GM12873 (cell line): ENCODE measurements at regions not wholly inside any gene's neighbourhood (a gene's known extent, or its start where the extent isn't known, plus 50 kb on each side); places are given as distances from the start of the nearest gene placed in this dataset.

ENCODE experiments used
- TF ChIP-seq, protein P1 (sequence below): IDR thresholded peaks from 2 replicates; pipeline ENCODE4 v1.5.1; 2012; ENCODE audit warnings: low read depth, mild to moderate bottlenecking, moderate library complexity, low read length, control low read depth; ENCODE audit not compliant: insufficient read depth; ENCODE audit errors: missing control alignments

DNA sequence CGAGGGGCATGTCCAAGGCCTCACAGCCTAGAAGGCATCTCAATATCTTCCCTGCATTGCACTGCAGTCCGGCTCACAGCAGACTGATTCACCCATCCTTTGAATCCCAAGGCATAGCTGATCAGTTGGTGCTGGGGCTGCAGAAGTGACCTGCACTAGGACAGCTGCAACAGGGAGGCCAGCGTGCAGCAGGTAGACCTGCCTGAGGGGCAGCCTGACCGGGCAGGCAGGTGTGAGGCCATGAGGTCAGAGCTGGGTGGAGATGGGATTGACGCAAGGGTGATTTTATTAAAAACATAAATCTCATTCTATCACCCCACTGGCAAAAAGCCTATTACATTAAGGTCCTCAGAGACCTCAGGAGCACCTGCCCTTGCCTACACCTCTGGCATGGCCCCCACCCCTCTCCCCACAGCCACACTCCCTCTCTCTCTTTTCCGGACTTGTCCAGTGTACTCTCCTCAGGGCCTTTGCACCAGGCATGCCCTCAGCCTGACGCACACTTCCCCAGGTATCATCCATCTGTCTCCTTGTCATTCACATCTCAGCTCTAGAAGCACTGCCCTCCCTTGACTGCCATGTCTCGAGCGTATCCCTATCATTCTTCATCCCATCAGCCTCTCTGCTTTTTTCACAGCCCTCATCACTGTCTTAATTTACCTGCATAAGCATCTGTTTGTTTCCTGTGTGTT is 63.5 kb upstream of the WIPF1 start:
- TF ChIP-seq, protein P1, sequence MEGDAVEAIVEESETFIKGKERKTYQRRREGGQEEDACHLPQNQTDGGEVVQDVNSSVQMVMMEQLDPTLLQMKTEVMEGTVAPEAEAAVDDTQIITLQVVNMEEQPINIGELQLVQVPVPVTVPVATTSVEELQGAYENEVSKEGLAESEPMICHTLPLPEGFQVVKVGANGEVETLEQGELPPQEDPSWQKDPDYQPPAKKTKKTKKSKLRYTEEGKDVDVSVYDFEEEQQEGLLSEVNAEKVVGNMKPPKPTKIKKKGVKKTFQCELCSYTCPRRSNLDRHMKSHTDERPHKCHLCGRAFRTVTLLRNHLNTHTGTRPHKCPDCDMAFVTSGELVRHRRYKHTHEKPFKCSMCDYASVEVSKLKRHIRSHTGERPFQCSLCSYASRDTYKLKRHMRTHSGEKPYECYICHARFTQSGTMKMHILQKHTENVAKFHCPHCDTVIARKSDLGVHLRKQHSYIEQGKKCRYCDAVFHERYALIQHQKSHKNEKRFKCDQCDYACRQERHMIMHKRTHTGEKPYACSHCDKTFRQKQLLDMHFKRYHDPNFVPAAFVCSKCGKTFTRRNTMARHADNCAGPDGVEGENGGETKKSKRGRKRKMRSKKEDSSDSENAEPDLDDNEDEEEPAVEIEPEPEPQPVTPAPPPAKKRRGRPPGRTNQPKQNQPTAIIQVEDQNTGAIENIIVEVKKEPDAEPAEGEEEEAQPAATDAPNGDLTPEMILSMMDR: no peak

DNA sequence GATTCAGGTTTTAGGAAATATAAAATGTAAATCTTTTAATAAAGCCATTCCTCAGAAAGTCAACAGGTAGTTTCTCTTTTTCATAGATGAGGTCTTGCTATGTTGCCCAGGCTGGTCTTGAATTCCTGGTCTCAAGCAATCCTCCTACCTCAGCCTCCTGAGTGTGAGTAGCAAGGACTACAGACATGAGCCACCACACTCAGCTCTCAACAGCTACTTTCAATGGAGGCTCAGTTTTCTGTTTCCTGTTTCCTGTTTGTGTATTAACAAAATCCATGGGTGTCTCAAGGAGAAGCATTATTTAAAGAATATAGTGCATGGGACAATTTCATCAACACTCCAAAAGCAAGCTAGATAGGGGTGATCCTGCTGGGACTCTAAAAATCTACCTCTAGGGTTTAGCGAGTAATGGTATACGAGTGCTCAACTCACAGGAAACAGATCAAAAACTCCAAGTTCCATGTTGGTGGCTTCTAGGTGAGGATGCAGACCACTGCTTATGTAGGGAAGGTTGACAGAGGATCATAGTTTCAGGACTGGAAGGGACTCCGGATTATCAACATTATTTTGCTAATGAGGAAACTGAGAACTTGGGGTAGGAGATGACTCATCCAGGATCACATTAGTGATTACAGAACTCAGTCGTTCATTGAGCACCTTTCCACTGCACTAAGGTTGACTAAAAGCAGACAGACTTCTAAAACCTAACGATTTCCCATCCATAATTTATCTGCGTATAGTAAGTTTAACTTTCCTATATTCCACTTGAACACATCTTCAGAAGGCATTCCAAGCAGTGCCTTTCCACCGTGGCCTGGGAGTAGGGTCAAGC is 61.7 kb upstream of the WIPF1 start:
- TF ChIP-seq, protein P1: no peak

DNA sequence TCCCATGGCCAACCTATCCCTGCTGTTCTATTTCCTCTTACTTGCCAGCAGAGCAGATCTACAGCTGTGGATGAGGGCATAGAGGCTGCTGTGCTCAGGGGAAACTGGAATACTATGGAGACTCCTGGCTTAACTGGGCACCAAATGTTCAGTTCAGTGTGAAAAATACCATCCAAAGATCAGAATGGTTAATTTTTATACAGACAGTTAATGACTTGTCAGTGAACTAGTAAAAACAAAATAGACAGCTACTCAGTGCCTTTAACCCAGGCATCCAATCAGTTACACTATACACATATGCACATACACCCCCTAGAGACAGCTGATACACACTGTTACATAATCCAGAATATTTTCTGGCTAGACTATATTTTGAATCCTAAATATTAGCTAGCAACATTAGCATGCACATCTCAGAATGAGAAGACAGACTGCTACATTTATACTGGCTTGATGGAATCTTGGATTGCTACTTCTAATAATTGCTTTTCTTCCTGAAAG is 59.1 kb upstream of the WIPF1 start:
- TF ChIP-seq, protein P1: no peak

DNA sequence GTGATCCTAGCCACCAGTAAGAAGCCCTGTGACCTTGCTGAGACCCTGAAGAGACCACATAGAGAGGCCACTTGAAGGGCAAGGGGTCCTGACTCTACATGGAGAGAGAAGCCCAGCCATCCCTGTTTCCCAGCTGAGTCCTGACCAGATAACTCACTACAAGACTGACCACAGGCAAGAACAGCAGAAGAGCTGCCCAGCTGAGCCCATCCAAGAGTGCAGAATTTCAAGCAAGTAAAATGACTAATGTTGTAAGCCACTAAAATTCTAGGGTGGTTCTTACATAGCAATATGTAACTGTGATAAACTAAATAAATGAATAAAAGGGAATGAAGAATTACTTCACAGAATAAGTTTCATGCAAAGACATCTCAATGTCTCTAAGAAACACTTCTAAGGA is 58.4 kb upstream of the WIPF1 start:
- TF ChIP-seq, protein P1: no peak

DNA sequence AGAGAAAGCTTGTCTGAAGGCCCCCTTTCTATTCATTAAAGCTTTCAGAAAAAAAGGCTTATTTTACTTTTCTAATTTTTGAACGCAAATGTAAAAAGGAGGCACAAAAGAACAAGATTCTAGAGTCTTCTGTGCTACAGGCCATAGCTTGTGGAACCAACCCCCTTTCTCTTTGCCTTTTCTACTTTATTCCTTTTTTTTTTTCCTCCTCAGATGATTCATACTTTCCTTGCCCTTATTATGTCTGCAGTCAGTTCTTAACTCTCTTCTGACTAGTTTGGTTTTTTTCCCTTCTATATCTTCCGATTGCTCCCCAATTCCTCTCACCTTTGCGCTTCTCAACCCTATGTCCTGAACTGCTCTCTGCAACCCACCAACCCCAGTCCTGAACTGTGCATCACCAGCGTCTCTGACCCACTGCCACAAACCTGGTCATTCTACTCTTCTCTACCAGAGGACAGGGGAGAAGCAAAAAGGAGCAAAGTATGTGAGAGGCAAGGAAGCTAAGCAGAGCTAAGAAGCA is 56.9 kb upstream of the WIPF1 start:
- TF ChIP-seq, protein P1: no peak

DNA sequence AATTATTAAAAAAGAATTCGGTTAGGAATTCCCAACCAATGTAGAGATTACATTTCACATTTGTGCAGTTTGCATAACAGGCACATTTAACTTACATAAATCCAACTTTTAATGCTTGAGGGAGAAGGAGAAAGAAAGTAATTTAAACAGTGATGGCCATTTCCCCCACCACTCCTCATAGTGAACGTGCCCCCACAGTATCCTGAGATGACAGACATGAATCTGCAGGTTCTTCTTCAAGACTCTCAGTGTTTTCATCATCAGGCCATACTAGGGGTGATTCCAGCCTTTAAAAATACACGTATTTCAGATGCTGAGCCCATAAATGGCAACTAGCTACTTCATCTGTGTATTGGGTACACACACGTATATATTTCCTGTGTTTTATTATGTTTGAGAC is 51.3 kb upstream of the WIPF1 start:
- TF ChIP-seq, protein P1: no peak
